H9 (cell line): ENCODE measurements at regions not wholly inside any gene's neighbourhood (a gene's known extent, or its start where the extent isn't known, plus 50 kb on each side); places are given as distances from the start of the nearest gene placed in this dataset.

ENCODE experiments used
- DNase-seq: peaks from one replicate; pipeline ENCODE4 v3.0.0-alpha.2; 2017
- H2AFZ ChIP-seq: one replicate; pipeline ENCODE4 v1.6.1; 2013; ENCODE audit warnings: mild to moderate bottlenecking, low read length, control low read depth, moderate library complexity
- H2AK5ac ChIP-seq: 2 replicates; pipeline ENCODE4 v1.6.1; 2013; ENCODE audit warnings: low read length, control low read depth, mixed read lengths; ENCODE audit not compliant: insufficient read length
- H2BK120ac ChIP-seq: one replicate; pipeline ENCODE4 v1.6.1; 2013; ENCODE audit warnings: low read depth, mild to moderate bottlenecking, low read length, control low read depth, inconsistent platforms; ENCODE audit not compliant: poor library complexity, severe bottlenecking
- H2BK12ac ChIP-seq: 2 replicates; pipeline ENCODE4 v1.6.1; 2013; ENCODE audit warnings: low read length, control low read depth, mixed read lengths, low read depth; ENCODE audit not compliant: insufficient read length
- H2BK15ac ChIP-seq: 2 replicates; pipeline ENCODE4 v1.6.1; 2013; ENCODE audit warnings: low read depth, low read length, control low read depth
- H2BK20ac ChIP-seq: one replicate; pipeline ENCODE4 v1.6.1; 2013; ENCODE audit warnings: low read depth, mild to moderate bottlenecking, low read length, control low read depth, inconsistent platforms; ENCODE audit not compliant: poor library complexity, severe bottlenecking
- H2BK5ac ChIP-seq: 2 replicates; pipeline ENCODE4 v1.6.1; 2013; ENCODE audit warnings: low read length, control low read depth, mixed read lengths; ENCODE audit not compliant: insufficient read length
- H3K14ac ChIP-seq: 2 replicates; pipeline ENCODE4 v1.6.1; 2013; ENCODE audit warnings: low read length, control low read depth; ENCODE audit not compliant: insufficient read depth
- H3K18ac ChIP-seq: 2 replicates; pipeline ENCODE4 v1.6.1; 2013; ENCODE audit warnings: low read depth, mild to moderate bottlenecking, mixed read lengths, low read length, control low read depth; ENCODE audit not compliant: insufficient read length
- H3K23ac ChIP-seq: 2 replicates; pipeline ENCODE4 v1.6.1; 2013; ENCODE audit warnings: low read length, control low read depth, mixed read lengths, low read depth; ENCODE audit not compliant: insufficient read length
- H3K23me2 ChIP-seq: 2 replicates; pipeline ENCODE4 v1.6.1; 2013; ENCODE audit warnings: low read depth, mild to moderate bottlenecking, mixed read lengths, low read length, control low read depth; ENCODE audit not compliant: insufficient read length, poor library complexity, severe bottlenecking
- H3K27ac ChIP-seq: 2 replicates; pipeline ENCODE4 v1.5.1; 2013; ENCODE audit warnings: low read length, control low read depth, mixed read lengths, low read depth; ENCODE audit not compliant: insufficient read length
- H3K27me3 ChIP-seq: 2 replicates; pipeline ENCODE4 v1.6.1; 2013; ENCODE audit warnings: low read length, control low read depth, inconsistent platforms; ENCODE audit not compliant: insufficient read depth
- H3K4ac ChIP-seq: 2 replicates; pipeline ENCODE4 v1.6.1; 2013; ENCODE audit warnings: low read depth, mild to moderate bottlenecking, control low read depth, inconsistent platforms, low read length, moderate library complexity
- H3K4me1 ChIP-seq: 2 replicates; pipeline ENCODE4 v1.6.1; 2013; ENCODE audit warnings: low read length, control low read depth, inconsistent platforms; ENCODE audit not compliant: insufficient read depth
- H3K4me2 ChIP-seq: 2 replicates; pipeline ENCODE4 v1.6.1; 2013; ENCODE audit warnings: low read length, control low read depth, mixed read lengths; ENCODE audit not compliant: insufficient read length, insufficient read depth
- H3K56ac ChIP-seq: 2 replicates; pipeline ENCODE4 v1.6.1; 2013; ENCODE audit warnings: low read depth, mild to moderate bottlenecking, mixed read lengths, low read length, control low read depth; ENCODE audit not compliant: insufficient read length
- H3K79me1 ChIP-seq: 2 replicates; pipeline ENCODE4 v1.6.1; 2013; ENCODE audit warnings: low read depth, mild to moderate bottlenecking, moderate library complexity, low read length, control low read depth, inconsistent platforms; ENCODE audit not compliant: insufficient read depth, poor library complexity, severe bottlenecking
- H3K79me2 ChIP-seq: 2 replicates; pipeline ENCODE4 v1.6.1; 2013; ENCODE audit warnings: low read length, control low read depth, inconsistent platforms; ENCODE audit not compliant: insufficient read depth
- H3K9ac ChIP-seq: 2 replicates; pipeline ENCODE4 v1.6.1; 2013; ENCODE audit warnings: low read length, control low read depth, mixed read lengths; ENCODE audit not compliant: insufficient read length; ENCODE audit errors: extremely low read depth
- H3K9me3 ChIP-seq: one replicate; pipeline ENCODE4 v1.6.1; 2013; ENCODE audit warnings: low read depth, low read length, inconsistent platforms; ENCODE audit not compliant: control insufficient read depth
- H3T11ph ChIP-seq: one replicate; pipeline ENCODE4 v1.6.1; 2013; ENCODE audit warnings: mild to moderate bottlenecking, low read length, control low read depth, inconsistent platforms
- H4K20me1 ChIP-seq: one replicate; pipeline ENCODE4 v1.6.1; 2013; ENCODE audit not compliant: control insufficient read depth, insufficient read length, insufficient read depth
- H4K5ac ChIP-seq: 2 replicates; pipeline ENCODE4 v1.6.1; 2013; ENCODE audit warnings: low read depth, mild to moderate bottlenecking, mixed read lengths, low read length, control low read depth; ENCODE audit not compliant: insufficient read length
- H4K8ac ChIP-seq: replicated peaks from 2 replicates; pipeline ENCODE4 v1.6.1; 2013; ENCODE audit warnings: low read length, control low read depth, mixed read lengths, low read depth; ENCODE audit not compliant: insufficient read length
- H4K91ac ChIP-seq: 2 replicates; pipeline ENCODE4 v1.6.1; 2013; ENCODE audit warnings: low read depth, mild to moderate bottlenecking, moderate library complexity, mixed read lengths, low read length, control low read depth; ENCODE audit not compliant: insufficient read length
- H3K27ac Mint-ChIP-seq, 3 experiments: 2 replicates in 2 of 3; 3 replicates in 1 of 3; pipeline ENCODE4 v1.8.0; 2020 to 2021; ENCODE audit warnings: mixed read lengths in 3 of 3, mild to moderate bottlenecking in 1 of 3, moderate library complexity in 1 of 3
- H3K27me3 Mint-ChIP-seq: 2 replicates; pipeline ENCODE4 v1.8.0; 2021; ENCODE audit warnings: low read depth, mild to moderate bottlenecking, moderate library complexity, mixed read lengths
- H3K36me3 Mint-ChIP-seq, 3 experiments: 2 replicates in 2 of 3; 3 replicates in 1 of 3; pipeline ENCODE4 v1.8.0; 2020 to 2021; ENCODE audit warnings: low read depth in 3 of 3, mixed read lengths in 3 of 3; ENCODE audit not compliant: insufficient read depth in 1 of 3
- H3K4me1 Mint-ChIP-seq, 2 experiments: 2 replicates each; pipeline ENCODE4 v1.8.0; 2020; ENCODE audit warnings: mixed read lengths in 2 of 2
- H3K4me3 Mint-ChIP-seq, 2 experiments: 2 replicates in 1 of 2; 3 replicates in 1 of 2; pipeline ENCODE4 v1.8.0; 2020 to 2021; ENCODE audit warnings: mild to moderate bottlenecking in 2 of 2, mixed read lengths in 2 of 2, moderate library complexity in 1 of 2
- H3K9me3 Mint-ChIP-seq, 2 experiments: 2 replicates in 1 of 2; 3 replicates in 1 of 2; pipeline ENCODE4 v1.8.0; 2020; ENCODE audit warnings: mild to moderate bottlenecking in 2 of 2, mixed read lengths in 2 of 2, moderate library complexity in 1 of 2
- WGBS: extraction: QIAGEN DNeasy Blood & Tissue Kit; methylation state at CpG from one replicate; pipeline ENCODE4 v1.1.7; 2013; ENCODE audit warnings: missing lambda C conversion rate, low lambda C conversion rate, mixed read lengths; ENCODE audit not compliant: insufficient read length; ENCODE audit errors: extremely low coverage; 5-methylcytosine and 5-hydroxymethylcytosine counted together
- TF ChIP-seq, protein P1 (sequence below): fragments of 200-600 bp; sonication (generic); conservative IDR thresholded peaks from 3 replicates; pipeline ENCODE4 v1.8.0; 2021; ENCODE audit warnings: antibody characterized with exemption, mild to moderate bottlenecking

DNA sequence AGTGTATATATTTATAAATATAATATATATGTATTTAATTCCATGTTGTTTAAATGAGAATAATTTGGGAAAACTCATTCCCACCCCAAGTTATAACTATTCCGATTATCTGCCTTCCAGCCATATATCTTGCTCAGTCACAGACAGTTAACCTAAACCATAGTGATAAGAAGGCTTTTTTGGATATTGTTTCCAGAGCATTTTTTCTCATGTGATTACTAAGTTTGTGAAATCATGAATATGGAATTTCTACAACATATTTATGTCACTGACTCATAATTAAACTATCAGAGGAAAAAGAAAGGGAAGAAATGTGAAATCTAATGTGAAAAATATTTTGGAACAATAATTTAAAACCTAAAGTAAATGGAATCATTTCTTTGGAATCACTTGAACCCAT, 1163.5 kb upstream of the PABPC4L start:
- H3K4me3 Mint-ChIP-seq, result no peak overlapping the region
- Histone ChIP-seq H3K56ac (no peak overlapping the region), H3K9me3 (no peaks in the 10 kb centered on the region)

More for the DNA sequence above, 1163.5 kb upstream of the PABPC4L start:
- Histone ChIP-seq H3K4ac (no peak overlapping the region), H3K23me2 (no peaks in the 10 kb centered on the region), H2BK120ac (no peak overlapping the region), H3K4me1 (no peaks in the 10 kb centered on the region), H3K79me1 (no peaks in the 10 kb centered on the region), H3K27me3 (no peaks in the 10 kb centered on the region), H3K79me2 (no peaks in the 10 kb centered on the region), H3K4me2 (no peak overlapping the region), H3K14ac (no peak overlapping the region), H3K18ac (no peak overlapping the region), H3K23ac (no peak overlapping the region), H3T11ph (no peak overlapping the region), H2BK5ac (no peak overlapping the region), H4K5ac (no peak overlapping the region), H2BK20ac (no peak overlapping the region), H2BK12ac (no peak overlapping the region), H2BK15ac (no peak overlapping the region), H3K9ac (no peak overlapping the region), H3K27ac (no peak overlapping the region), H2AFZ (no peak overlapping the region), H4K8ac (no peak overlapping the region), H4K20me1 (no peaks in the 10 kb centered on the region), H4K91ac (no peak overlapping the region), H2AK5ac (no peak overlapping the region)
- no peaks in the 10 kb centered on the region; a peak in 1 of 7 replicates for H3K36me3 Mint-ChIP-seq
- WGBS, result no CpG with 5 or more reads among the region's 1 CpG
- H3K9me3 Mint-ChIP-seq, result no peaks in the 10 kb centered on the region; a peak in 1 of 5 replicates
- H3K27me3 Mint-ChIP-seq, result no peaks in the 10 kb centered on the region
- TF ChIP-seq, protein P1, sequence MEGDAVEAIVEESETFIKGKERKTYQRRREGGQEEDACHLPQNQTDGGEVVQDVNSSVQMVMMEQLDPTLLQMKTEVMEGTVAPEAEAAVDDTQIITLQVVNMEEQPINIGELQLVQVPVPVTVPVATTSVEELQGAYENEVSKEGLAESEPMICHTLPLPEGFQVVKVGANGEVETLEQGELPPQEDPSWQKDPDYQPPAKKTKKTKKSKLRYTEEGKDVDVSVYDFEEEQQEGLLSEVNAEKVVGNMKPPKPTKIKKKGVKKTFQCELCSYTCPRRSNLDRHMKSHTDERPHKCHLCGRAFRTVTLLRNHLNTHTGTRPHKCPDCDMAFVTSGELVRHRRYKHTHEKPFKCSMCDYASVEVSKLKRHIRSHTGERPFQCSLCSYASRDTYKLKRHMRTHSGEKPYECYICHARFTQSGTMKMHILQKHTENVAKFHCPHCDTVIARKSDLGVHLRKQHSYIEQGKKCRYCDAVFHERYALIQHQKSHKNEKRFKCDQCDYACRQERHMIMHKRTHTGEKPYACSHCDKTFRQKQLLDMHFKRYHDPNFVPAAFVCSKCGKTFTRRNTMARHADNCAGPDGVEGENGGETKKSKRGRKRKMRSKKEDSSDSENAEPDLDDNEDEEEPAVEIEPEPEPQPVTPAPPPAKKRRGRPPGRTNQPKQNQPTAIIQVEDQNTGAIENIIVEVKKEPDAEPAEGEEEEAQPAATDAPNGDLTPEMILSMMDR, result no peak
- H3K4me1 Mint-ChIP-seq, result no peaks in the 10 kb centered on the region
- no peak overlapping the region for H3K27ac Mint-ChIP-seq
- no peak for DNase-seq
